Testis (tissue), 2 donors: ENCODE measurements at regions not wholly inside any gene's neighbourhood (a gene's known extent, or its start where the extent isn't known, plus 50 kb on each side); places are given as distances from the start of the nearest gene placed in this dataset.

Source experiments
- DNase-seq: peaks from one replicate; pipeline ENCODE4 v3.0.0-alpha.2; 2019
- H3K27ac ChIP-seq, 2 donors: fragments of 200-600 bp; sonication (generic); one replicate each; pipeline ENCODE4 v1.5.1; 2019
- H3K27me3 ChIP-seq: fragments of 200-600 bp; sonication (generic); one replicate; pipeline ENCODE4 v1.5.1; 2019
- H3K36me3 ChIP-seq: fragments of 200-600 bp; sonication (generic); one replicate; pipeline ENCODE4 v1.5.1; 2017; ENCODE audit warnings: low read depth; ENCODE audit errors: missing control alignments
- H3K4me1 ChIP-seq: fragments of 200-600 bp; sonication (generic); one replicate; pipeline ENCODE4 v1.5.1; 2019
- H3K4me3 ChIP-seq, 2 donors: fragments of 200-600 bp; sonication (generic); one replicate each; pipeline ENCODE4 v1.5.1; 2017 to 2019
- H3K9me3 ChIP-seq: fragments of 200-600 bp; sonication (generic); one replicate; pipeline ENCODE4 v1.5.1; 2017
- CTCF ChIP-seq, 3 experiments: fragments of 450-650 bp in 2 of 3; fragments of 200-600 bp in 1 of 3; sonication (generic) in 1 of 3; IDR thresholded peaks; one replicate each; pipeline ENCODE4 v1.5.1; 2016 to 2019; ENCODE audit warnings: antibody characterized with exemption in 3 of 3, mild to moderate bottlenecking in 2 of 3, moderate library complexity in 1 of 3
- POLR2A ChIP-seq: fragments of 450-650 bp; IDR thresholded peaks from one replicate; pipeline ENCODE4 v1.6.1; 2017; ENCODE audit warnings: antibody characterized with exemption, mild to moderate bottlenecking, moderate library complexity
- whole genome bisulfite sequencing, 2 donors: methylation state at CpG; one replicate each; pipeline ENCODE4 v1.1.5; 2018; 5-methylcytosine and 5-hydroxymethylcytosine counted together
- intact Hi-C: fragments of 100-400 bp; cut with DNase I; formaldehyde crosslinking; loops from one replicate; pipeline ENCODE4 v1.15.1; 2023; ENCODE audit warnings: low total_unique reads

- DNase-seq: no peak
- no peaks in the 10 kb centered on the region for H3K4me1 ChIP-seq
- H3K27me3 ChIP-seq: no peaks in the 10 kb centered on the region
- H3K4me3 ChIP-seq: no peak overlapping the region
- no peaks in the 10 kb centered on the region for H3K9me3 ChIP-seq
- TF ChIP-seq CTCF (IDR thresholded peaks at IDR 0.05) (no peak), POLR2A (no peak)
- no peak overlapping the region for H3K27ac ChIP-seq
- WGBS, 2 donors: 90 to 92% methylated on average over 1 of the region's 1 CpG
- no peaks in the 10 kb centered on the region for H3K36me3 ChIP-seq
- intact Hi-C loops: no loop called here
Measured at GRCh38 chr13:66139701-66140100, 1090.4 kb downstream of the PCDH9 start.

- Histone ChIP-seq H3K27me3 (no peaks in the 10 kb centered on the region), H3K4me1 (no peaks in the 10 kb centered on the region), H3K36me3 (no peaks in the 10 kb centered on the region), H3K9me3 (no peaks in the 10 kb centered on the region), H3K27ac (no peak overlapping the region), H3K4me3 (no peak overlapping the region)
- no peak for DNase-seq
- no peak for TF ChIP-seq CTCF (IDR thresholded peaks at IDR 0.05)
- intact Hi-C loops: no loop called here
- 66 to 72% methylated on average over 3 of the region's 3 CpGs for WGBS, 2 donors
Measured at GRCh38 chr13:66139250-66139649, 1090.9 kb downstream of the PCDH9 start.

GRCh38 chr13:66138172-66138811, 1091.8 kb downstream of the PCDH9 start:
- Histone ChIP-seq H3K4me1 (no peaks in the 10 kb centered on the region), H3K36me3 (no peaks in the 10 kb centered on the region), H3K27ac (no peak overlapping the region), H3K4me3 (no peak overlapping the region), H3K9me3 (no peaks in the 10 kb centered on the region), H3K27me3 (no peaks in the 10 kb centered on the region)
- intact Hi-C loops: no loop called here
- TF ChIP-seq POLR2A: no peak
- TF ChIP-seq CTCF (IDR thresholded peaks at IDR 0.05): no peak
- WGBS, 2 donors: 76 to 86% methylated on average over 5 of the region's 5 CpGs
- DNase-seq: no peak

GRCh38 chr13:66137384-66137783, 1092.8 kb downstream of the PCDH9 start:
- Histone ChIP-seq H3K27ac (no peak overlapping the region), H3K9me3 (no peaks in the 10 kb centered on the region), H3K4me3 (no peak overlapping the region), H3K36me3 (no peaks in the 10 kb centered on the region), H3K27me3 (no peaks in the 10 kb centered on the region), H3K4me1 (no peaks in the 10 kb centered on the region)
- no peak for TF ChIP-seq POLR2A
- TF ChIP-seq CTCF (IDR thresholded peaks at IDR 0.05): no peak
- intact Hi-C loops: no loop called here
- no peak for DNase-seq

GRCh38 chr13:66128692-66129269, 1101.4 kb downstream of the PCDH9 start:
- no peak for DNase-seq
- H3K4me3 ChIP-seq: no peak overlapping the region
- H3K4me1 ChIP-seq: no peaks in the 10 kb centered on the region
- no peaks in the 10 kb centered on the region for H3K36me3 ChIP-seq
- H3K9me3 ChIP-seq: no peaks in the 10 kb centered on the region
- intact Hi-C loops: no loop called here
- no peaks in the 10 kb centered on the region for H3K27me3 ChIP-seq
- TF ChIP-seq CTCF (IDR thresholded peaks at IDR 0.05) (no peak), POLR2A (no peak)
- WGBS, 2 donors: 69 to 93% methylated on average over 4 of the region's 4 CpGs
- H3K27ac ChIP-seq: no peak overlapping the region
